BLaER1 treated with 17β-estradiol and CSF1 and Interleukin-3, amounts not matched to agents 10 nM and 100 nM (cell line): ENCODE measurements at regions not wholly inside any gene's neighbourhood (a gene's known extent, or its start where the extent isn't known, plus 50 kb on each side); places are given as distances from the start of the nearest gene placed in this dataset.

ENCODE experiments used
- H3K27ac ChIP-seq, 11 experiments: shearing (Covaris generic); formaldehyde crosslinking; 2 replicates each; pipeline ENCODE4 v1.8.1; 2022
- H3K27me3 ChIP-seq, 11 experiments: shearing (Covaris generic); formaldehyde crosslinking; 2 replicates each; pipeline ENCODE4 v1.8.1; 2022
- H3K36me3 ChIP-seq, 11 experiments: shearing (Covaris generic); formaldehyde crosslinking; 2 replicates each; pipeline ENCODE4 v1.8.1; 2022
- H3K4me1 ChIP-seq, 10 experiments: shearing (Covaris generic); formaldehyde crosslinking; 2 replicates each; pipeline ENCODE4 v1.8.1; 2022
- H3K4me2 ChIP-seq, 11 experiments: shearing (Covaris generic); formaldehyde crosslinking; 2 replicates each; pipeline ENCODE4 v1.8.1; 2022
- H3K4me3 ChIP-seq, 10 experiments: shearing (Covaris generic); formaldehyde crosslinking; 2 replicates each; pipeline ENCODE4 v1.8.1; 2022
- H3K9ac ChIP-seq, 11 experiments: shearing (Covaris generic); formaldehyde crosslinking; 2 replicates each; pipeline ENCODE4 v1.8.1; 2022
- H3K9me3 ChIP-seq, 11 experiments: shearing (Covaris generic); formaldehyde crosslinking; replicated peaks in 1 of 11; 2 replicates each; pipeline ENCODE4 v1.8.1; 2022
- H4K20me1 ChIP-seq, 11 experiments: shearing (Covaris generic); formaldehyde crosslinking; 2 replicates each; pipeline ENCODE4 v1.8.1; 2022
- Cebpa-rat ChIP-seq, 11 experiments: shearing (Covaris generic); IDR thresholded peaks; 2 replicates each; pipeline ENCODE4 v1.8.1; 2022

DNA sequence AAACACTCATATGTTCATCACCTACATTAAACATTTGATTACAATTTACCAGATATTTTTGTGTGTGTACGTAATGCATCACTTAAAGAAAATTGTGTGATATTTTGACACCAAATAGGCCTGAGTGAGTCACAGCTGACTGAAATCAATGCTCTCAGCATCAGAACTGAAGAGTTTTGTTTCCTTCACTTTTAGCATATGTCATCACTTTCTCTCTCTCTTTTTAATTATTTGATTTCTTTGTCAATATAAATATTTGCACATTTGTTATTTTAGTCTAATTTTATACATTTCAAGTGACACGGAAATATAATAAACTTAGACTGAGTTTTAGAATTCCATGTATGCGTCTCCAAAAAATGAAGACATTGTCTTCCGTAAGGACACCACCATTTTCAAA, 545.3 kb downstream of the PTPRC start:
- Histone ChIP-seq H3K9me3 (no peaks in the 10 kb centered on the region), H3K4me2 (no peak overlapping the region), H4K20me1 (no peaks in the 10 kb centered on the region), H3K27me3 (no peaks in the 10 kb centered on the region), H3K4me3 (no peak overlapping the region), H3K4me1 (peaks cover 0 to 18% (median 10%) of the 10 kb centered on the region in 10 experiments; a peak in 10 of 20 replicates), H3K27ac (no peak overlapping the region), H3K36me3 (no peaks in the 10 kb centered on the region), H3K9ac (no peak overlapping the region)
- TF ChIP-seq Cebpa-rat (IDR thresholded peaks at IDR 0.05) = no peak

DNA sequence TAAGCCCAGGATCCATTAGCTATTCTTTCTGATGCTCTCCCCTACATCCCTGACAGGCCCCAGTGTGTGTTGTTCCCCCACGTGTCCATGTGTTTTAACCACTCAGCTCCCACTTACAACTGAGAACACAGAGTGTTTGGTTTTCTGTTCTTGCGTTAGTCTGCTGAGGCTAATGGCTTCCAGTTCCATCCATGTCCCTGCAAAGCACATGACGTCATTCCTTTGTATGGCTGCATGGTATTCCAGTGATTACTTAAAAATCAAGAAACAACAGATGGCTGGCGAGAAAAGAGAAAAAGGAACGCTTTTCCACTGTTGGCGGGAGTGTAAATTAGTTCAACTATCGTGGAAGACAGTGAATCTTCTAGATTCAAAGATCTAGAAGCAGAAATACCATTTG, 556.0 kb downstream of the PTPRC start:
- no peak for TF ChIP-seq Cebpa-rat (IDR thresholded peaks at IDR 0.05)
- Histone ChIP-seq H3K9ac (no peak overlapping the region), H3K27ac (no peak overlapping the region), H3K36me3 (no peaks in the 10 kb centered on the region), H3K4me2 (no peak overlapping the region), H4K20me1 (no peaks in the 10 kb centered on the region), H3K27me3 (no peaks in the 10 kb centered on the region), H3K4me1 (no peaks in the 10 kb centered on the region), H3K4me3 (no peak overlapping the region), H3K9me3 (peaks cover 6 to 19% (median 12%) of the 10 kb centered on the region in 11 experiments; a peak in 15 of 22 replicates)

DNA sequence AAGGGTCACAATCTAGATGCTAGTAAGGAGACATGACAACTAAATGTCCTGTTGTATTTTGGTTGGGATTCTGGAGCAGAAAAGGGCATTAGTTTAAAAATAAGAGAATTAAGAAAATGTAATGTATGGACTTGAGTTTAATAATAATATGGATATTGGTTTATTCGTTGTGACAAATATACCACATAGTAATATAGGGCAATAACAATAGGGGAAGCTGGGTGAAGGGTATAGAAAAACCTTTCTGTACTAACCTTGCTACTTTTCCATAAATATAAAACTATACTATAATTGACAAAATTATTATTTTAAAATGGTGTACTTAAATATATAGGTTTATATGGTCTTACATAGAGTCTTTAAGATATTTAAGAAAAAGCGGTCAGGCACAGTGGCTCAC, 558.9 kb downstream of the PTPRC start:
- no peaks in the 10 kb centered on the region for H4K20me1 ChIP-seq
- no peaks in the 10 kb centered on the region for H3K27me3 ChIP-seq
- no peak overlapping the region for H3K27ac ChIP-seq
- no peak overlapping the region for H3K4me3 ChIP-seq
- H3K4me1 ChIP-seq = peaks cover 0 to 15% (median 13%) of the 10 kb centered on the region in 10 experiments; a peak in 18 of 20 replicates
- peaks cover 6 to 30% (median 18%) of the 10 kb centered on the region in 11 experiments; a peak in 16 of 22 replicates for H3K9me3 ChIP-seq
- no peak overlapping the region for H3K4me2 ChIP-seq
- H3K9ac ChIP-seq = no peak overlapping the region
- no peak for TF ChIP-seq Cebpa-rat (IDR thresholded peaks at IDR 0.05)
- 0 out of 22 replicates have a peak, but pooled peaks cover 0 to 3% (median 0%) of the 10 kb centered on the region in 11 experiments for H3K36me3 ChIP-seq

DNA sequence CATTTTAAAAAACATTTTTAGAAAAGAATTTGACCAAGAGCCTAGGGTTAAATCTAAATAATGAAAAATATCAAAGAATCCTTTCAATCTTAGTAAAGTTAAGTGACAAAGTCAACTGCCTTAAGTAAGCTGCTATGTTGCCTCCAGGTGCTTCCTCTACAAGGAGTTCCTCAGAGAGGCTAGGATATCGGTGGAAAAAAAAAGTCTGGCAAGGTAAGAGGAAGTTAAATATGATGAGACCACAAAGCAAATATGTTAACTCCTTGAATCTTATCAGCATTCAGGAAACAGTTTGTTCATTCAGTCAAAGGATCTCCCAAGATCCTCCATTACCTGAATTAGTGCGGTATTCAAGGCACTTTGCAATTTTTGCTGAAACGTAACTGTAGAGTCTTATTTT, 563.5 kb downstream of the PTPRC start:
- H3K9ac ChIP-seq = peak overlapping the region in 1 of 11 experiments; percentile 1; a peak in 1 of 22 replicates
- peaks cover 0 to 22% (median 13%) of the 10 kb centered on the region in 11 experiments; a peak in 12 of 22 replicates for H3K9me3 ChIP-seq

DNA sequence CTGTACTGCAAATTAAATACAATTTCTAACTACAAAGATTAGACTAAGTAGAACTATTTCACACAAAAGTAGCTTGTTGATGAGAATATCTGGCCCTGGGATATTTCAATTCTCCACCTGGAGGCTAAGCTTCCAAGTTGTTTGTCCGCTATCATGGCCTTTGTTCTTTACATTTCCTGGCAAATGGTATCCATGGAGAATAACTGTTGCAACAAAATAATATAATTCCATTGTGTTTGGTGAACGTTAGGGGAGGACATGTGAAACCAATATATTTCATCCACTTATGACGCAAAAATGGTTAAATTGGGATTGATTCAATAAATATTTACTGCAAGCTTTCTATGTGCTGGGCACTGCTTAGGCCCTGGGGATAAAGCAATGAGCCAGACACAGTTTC, 565.4 kb downstream of the PTPRC start:
- no peak for TF ChIP-seq Cebpa-rat (IDR thresholded peaks at IDR 0.05)
- Histone ChIP-seq H3K9ac (no peak overlapping the region), H3K9me3 (peaks cover 0 to 14% (median 8%) of the 10 kb centered on the region in 11 experiments; a peak in 9 of 22 replicates), H3K27ac (no peak overlapping the region), H4K20me1 (no peaks in the 10 kb centered on the region), H3K4me2 (no peak overlapping the region), H3K36me3 (0 out of 22 replicates have a peak, but pooled peaks cover 0 to 3% (median 0%) of the 10 kb centered on the region in 11 experiments), H3K4me1 (peaks cover 0 to 22% (median 15%) of the 10 kb centered on the region in 10 experiments; a peak in 18 of 20 replicates), H3K4me3 (no peak overlapping the region), H3K27me3 (no peaks in the 10 kb centered on the region)

More for the DNA sequence above, 563.5 kb downstream of the PTPRC start:
- Histone ChIP-seq H3K27me3 (no peaks in the 10 kb centered on the region), H3K27ac (peak overlapping the region in 4 of 11 experiments; percentile 19 to 50 (median 43); a peak in 4 of 22 replicates), H3K36me3 (0 out of 22 replicates have a peak, but pooled peaks cover 0 to 3% (median 0%) of the 10 kb centered on the region in 11 experiments), H4K20me1 (no peaks in the 10 kb centered on the region), H3K4me2 (peak overlapping the region in 8 of 11 experiments; percentile 44 to 71 (median 62); a peak in 16 of 22 replicates), H3K4me3 (no peak overlapping the region), H3K4me1 (peaks cover 0 to 22% (median 15%) of the 10 kb centered on the region in 10 experiments; a peak in 18 of 20 replicates)
- TF ChIP-seq Cebpa-rat (IDR thresholded peaks at IDR 0.05) = no peak

DNA sequence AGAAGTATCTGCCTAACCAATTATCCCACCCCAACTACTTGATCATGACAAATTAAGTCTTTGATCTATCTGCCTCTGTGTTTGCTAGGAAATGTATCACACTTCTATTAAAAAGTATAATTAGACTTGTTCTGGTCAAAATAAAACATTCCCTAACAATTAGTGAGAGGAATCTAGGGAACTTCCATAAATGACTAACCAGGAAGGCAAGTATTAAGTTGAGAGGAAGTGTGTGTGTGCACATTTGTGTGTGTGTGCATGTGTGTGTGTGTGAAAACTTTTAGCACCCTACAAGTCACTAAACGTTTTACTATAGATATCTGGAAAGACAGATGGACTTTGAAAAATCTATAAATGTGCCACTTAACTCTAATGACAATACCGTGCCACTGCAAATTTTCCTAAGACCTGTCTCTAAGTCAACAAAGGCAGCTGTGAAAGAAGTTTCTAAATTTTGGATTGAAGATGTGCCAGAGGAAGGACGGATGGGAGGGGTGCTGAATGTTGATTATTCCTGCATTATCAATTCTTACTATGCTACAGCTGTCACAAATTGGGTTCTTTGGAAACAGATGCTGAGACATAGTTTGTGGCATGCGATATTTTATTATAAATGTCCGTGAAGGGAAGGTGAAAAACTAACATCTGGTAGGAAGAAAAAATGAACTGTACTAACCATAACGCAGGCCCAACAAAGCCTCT, 567.1 kb downstream of the PTPRC start:
- Histone ChIP-seq H3K4me1 (peaks cover 0 to 22% (median 15%) of the 10 kb centered on the region in 10 experiments; a peak in 18 of 20 replicates), H4K20me1 (no peaks in the 10 kb centered on the region), H3K9me3 (peaks cover 0 to 5% (median 0%) of the 10 kb centered on the region in 11 experiments; a peak in 3 of 22 replicates), H3K4me3 (no peak overlapping the region), H3K27me3 (no peaks in the 10 kb centered on the region), H3K9ac (no peak overlapping the region), H3K27ac (no peak overlapping the region), H3K4me2 (no peak overlapping the region), H3K36me3 (no peaks in the 10 kb centered on the region)
- no peak for TF ChIP-seq Cebpa-rat (IDR thresholded peaks at IDR 0.05)

DNA sequence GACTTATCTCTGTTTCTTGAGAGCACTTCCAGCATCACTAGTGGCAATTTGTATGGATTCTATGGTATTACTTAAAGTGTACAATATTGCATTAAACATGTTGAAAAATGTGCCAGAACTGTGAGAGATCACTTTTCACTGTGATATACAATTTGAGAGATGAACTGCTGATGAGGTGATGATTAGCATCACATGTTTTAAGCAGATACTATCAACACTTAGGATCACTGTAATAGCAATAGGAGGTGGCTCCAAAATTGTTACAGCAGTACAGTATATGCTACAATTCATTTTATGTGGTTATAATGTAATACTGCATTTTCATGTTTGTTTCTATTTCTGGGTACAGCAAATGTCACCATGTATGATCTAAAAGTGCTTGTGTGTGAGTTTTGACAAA, 570.0 kb downstream of the PTPRC start:
- no peak for TF ChIP-seq Cebpa-rat (IDR thresholded peaks at IDR 0.05)
- Histone ChIP-seq H4K20me1 (no peaks in the 10 kb centered on the region), H3K4me2 (no peak overlapping the region), H3K4me3 (no peak overlapping the region), H3K36me3 (no peaks in the 10 kb centered on the region), H3K9ac (no peak overlapping the region), H3K9me3 (peaks cover 0 to 6% (median 0%) of the 10 kb centered on the region in 11 experiments; a peak in 5 of 22 replicates), H3K27ac (no peak overlapping the region), H3K4me1 (no peaks in the 10 kb centered on the region), H3K27me3 (no peaks in the 10 kb centered on the region)

DNA sequence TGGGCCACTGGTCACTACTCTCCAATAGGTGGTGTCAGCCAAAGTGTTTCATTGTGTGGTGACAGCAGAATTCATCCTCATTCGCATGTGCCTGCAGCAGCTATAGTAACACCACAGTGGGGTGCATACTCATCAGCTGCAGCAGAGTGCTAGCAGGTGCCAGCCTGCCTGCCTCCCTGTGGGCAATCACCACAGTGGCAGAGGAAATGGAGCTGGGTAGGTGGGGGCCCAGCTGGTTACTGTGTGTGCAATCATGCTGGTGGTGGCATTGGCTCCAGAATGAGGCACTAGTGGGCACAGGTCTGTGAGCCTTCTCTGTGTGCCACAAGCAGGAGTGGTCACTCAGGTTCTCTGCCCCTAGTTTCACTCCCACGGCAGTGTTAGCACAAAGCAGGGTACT, 579.2 kb downstream of the PTPRC start:
- H3K9me3 ChIP-seq = peaks cover 0 to 18% (median 7%) of the 10 kb centered on the region in 11 experiments; a peak in 9 of 22 replicates
- no peak overlapping the region for H3K4me3 ChIP-seq
- no peaks in the 10 kb centered on the region for H4K20me1 ChIP-seq
- no peaks in the 10 kb centered on the region for H3K27me3 ChIP-seq
- H3K4me2 ChIP-seq = peak overlapping the region in 10 of 11 experiments; percentile 0 to 80 (median 68); a peak in 18 of 22 replicates
- no peaks in the 10 kb centered on the region for H3K36me3 ChIP-seq
- TF ChIP-seq Cebpa-rat (IDR thresholded peaks at IDR 0.05) = no peak
- H3K27ac ChIP-seq = no peak overlapping the region; a peak in 1 of 22 replicates
- no peak overlapping the region for H3K9ac ChIP-seq
- H3K4me1 ChIP-seq = peaks cover 0 to 52% (median 36%) of the 10 kb centered on the region in 10 experiments; a peak in 15 of 20 replicates

DNA sequence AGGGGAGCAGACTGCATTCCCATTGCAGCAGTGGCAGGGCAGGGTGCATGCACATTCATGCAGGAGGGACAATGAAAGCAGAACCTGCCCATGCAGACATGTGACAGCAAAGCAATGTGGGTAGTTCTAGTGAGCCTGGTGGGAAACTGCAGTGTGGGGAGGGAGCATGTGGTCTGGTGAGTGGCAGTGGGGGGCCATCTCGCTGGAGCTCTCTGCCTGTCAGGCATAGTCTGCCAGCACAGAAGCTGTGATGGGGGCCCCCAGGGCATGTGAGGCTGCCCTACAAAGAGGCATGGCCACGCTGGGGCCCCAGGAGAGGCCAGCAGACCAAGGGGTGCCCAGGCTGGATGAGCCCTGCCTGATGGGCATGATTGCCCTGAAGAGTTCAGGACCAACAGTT, 579.7 kb downstream of the PTPRC start:
- H3K9ac ChIP-seq = no peak overlapping the region
- H4K20me1 ChIP-seq = no peaks in the 10 kb centered on the region
- no peak overlapping the region for H3K4me3 ChIP-seq
- H3K27me3 ChIP-seq = no peaks in the 10 kb centered on the region
- peak overlapping the region in 10 of 11 experiments; percentile 0 to 80 (median 68); a peak in 18 of 22 replicates for H3K4me2 ChIP-seq
- H3K27ac ChIP-seq = no peak overlapping the region; a peak in 1 of 22 replicates
- no peaks in the 10 kb centered on the region for H3K36me3 ChIP-seq
- H3K4me1 ChIP-seq = peaks cover 0 to 52% (median 36%) of the 10 kb centered on the region in 10 experiments; a peak in 15 of 20 replicates
- TF ChIP-seq Cebpa-rat (IDR thresholded peaks at IDR 0.05) = no peak
- H3K9me3 ChIP-seq = peaks cover 0 to 18% (median 7%) of the 10 kb centered on the region in 11 experiments; a peak in 9 of 22 replicates
